ENCODE measurements at regions not wholly inside any gene's neighbourhood (a gene's known extent, or its start where the extent isn't known, plus 50 kb on each side); places are given as distances from the start of the nearest gene placed in this dataset.

- H4K20me1 ChIP-seq (ENCODE audit: control insufficient read depth, insufficient read depth, insufficient read length) = no peaks in the 10 kb centered on the region
- Mint-ChIP-seq H3K27ac (no peak overlapping the region), H3K4me3 (no peak overlapping the region), H3K36me3 (ENCODE audit: insufficient read depth in 1 of 3, low read depth in 3 of 3) (no peaks in the 10 kb centered on the region), H3K9me3 (no peaks in the 10 kb centered on the region), H3K4me1 (peaks cover 0 to 3% of the 10 kb centered on the region in 2 experiments; a peak in 2 of 4 replicates), H3K27me3 (ENCODE audit: low read depth) (no peaks in the 10 kb centered on the region; the same call in 1 of the 2 replicates)
- no peaks in the 10 kb centered on the region for H3K23me2 ChIP-seq (ENCODE audit: insufficient read length, low read depth, low read length, poor library complexity, severe bottlenecking)
- no peak overlapping the region for H2BK15ac ChIP-seq (ENCODE audit: low read depth, low read length)
- H4K91ac ChIP-seq (ENCODE audit: insufficient read length, low read depth, low read length) = no peak overlapping the region
- no peak overlapping the region for H2BK5ac ChIP-seq (ENCODE audit: insufficient read length, low read length)
- no peak overlapping the region for H3K56ac ChIP-seq (ENCODE audit: insufficient read length, low read depth, low read length)
- no peak overlapping the region for H3K18ac ChIP-seq (ENCODE audit: insufficient read length, low read depth, low read length)
- no peak overlapping the region for H3K14ac ChIP-seq (ENCODE audit: insufficient read depth, low read length)
- no peak overlapping the region for H4K5ac ChIP-seq (ENCODE audit: insufficient read length, low read depth, low read length)
- H3K79me2 ChIP-seq (ENCODE audit: insufficient read depth, low read length) = no peaks in the 10 kb centered on the region
- no peak overlapping the region for H2BK20ac ChIP-seq (ENCODE audit: low read depth, low read length, poor library complexity, severe bottlenecking)
- no peak overlapping the region for H4K8ac ChIP-seq (replicated peaks; ENCODE audit: insufficient read length, low read depth, low read length)
- no peak for TF ChIP-seq CTCF (conservative IDR thresholded peaks at IDR 0.05)
- H3K4me2 ChIP-seq (ENCODE audit: insufficient read depth, insufficient read length, low read length) = no peak overlapping the region
- no peak overlapping the region for H2BK12ac ChIP-seq (ENCODE audit: insufficient read length, low read depth, low read length)
- no peak overlapping the region for H2AK5ac ChIP-seq (ENCODE audit: insufficient read length, low read length)
- H3K4ac ChIP-seq (ENCODE audit: low read depth, low read length) = no peak overlapping the region
- H3K27me3 ChIP-seq (ENCODE audit: insufficient read depth, low read length) = no peaks in the 10 kb centered on the region
- H3K9me3 ChIP-seq (ENCODE audit: control insufficient read depth, low read depth, low read length) = no peaks in the 10 kb centered on the region
- H2AFZ ChIP-seq (ENCODE audit: low read length) = no peak overlapping the region
- H3K79me1 ChIP-seq (ENCODE audit: insufficient read depth, low read depth, low read length, poor library complexity, severe bottlenecking) = no peaks in the 10 kb centered on the region
- WGBS (ENCODE audit: extremely low coverage, insufficient read length, low lambda C conversion rate) = no CpG with 5 or more reads among the region's 2 CpGs
- H3K27ac ChIP-seq (ENCODE audit: insufficient read length, low read depth, low read length) = no peak overlapping the region
- H3T11ph ChIP-seq (ENCODE audit: low read length) = no peak overlapping the region
- no peak overlapping the region for H2BK120ac ChIP-seq (ENCODE audit: low read depth, low read length, poor library complexity, severe bottlenecking)
- no peak overlapping the region for H3K9ac ChIP-seq (ENCODE audit: extremely low read depth, insufficient read length, low read length)
- H3K23ac ChIP-seq (ENCODE audit: insufficient read length, low read depth, low read length) = no peak overlapping the region
- H3K4me1 ChIP-seq (ENCODE audit: insufficient read depth, low read length) = no peaks in the 10 kb centered on the region
- DNase-seq = no peak
Observed at GRCh38 chr3:5039585-5039984, 60.3 kb downstream of the BHLHE40 start.
